K562 (cell line): ENCODE measurements at regions not wholly inside any gene's neighbourhood (a gene's known extent, or its start where the extent isn't known, plus 50 kb on each side); places are given as distances from the start of the nearest gene placed in this dataset.
A peak's percentile ranks its signal among the peaks of the same experiment; 100 is the strongest.

Experiments
- AFF1 ChIP-seq, 2 experiments: fragments of 450-650 bp; IDR thresholded peaks; 2 replicates each; pipeline ENCODE4 v1.6.1; 2018; ENCODE audit warnings: mild to moderate bottlenecking in 2 of 2, low read depth in 1 of 2; ENCODE audit not compliant: partially characterized antibody in 2 of 2
- BCL6 ChIP-seq: fragments of 250-450 bp; sonication (Bioruptor Pico); IDR thresholded peaks from 2 replicates; pipeline ENCODE4 v1.4.0; 2020
- BCLAF1 ChIP-seq, 2 experiments: fragments of 450-650 bp in 1 of 2; IDR thresholded peaks; 2 replicates each; pipeline ENCODE4 v1.6.1; 2011 to 2017; ENCODE audit warnings: low read depth in 2 of 2, antibody characterized with exemption in 1 of 2, borderline replicate concordance in 1 of 2, low read length in 1 of 2, mild to moderate bottlenecking in 1 of 2, mixed read lengths in 1 of 2; ENCODE audit not compliant: control insufficient read depth in 1 of 2
- CEBPG ChIP-seq, 3 experiments: fragments of 200-800 bp in 1 of 3; sonication (Bioruptor generic) in 1 of 3; sonication (generic) in 1 of 3; formaldehyde crosslinking in 1 of 3; IDR thresholded peaks in 2 of 3; conservative IDR thresholded peaks in 1 of 3; 2 replicates each; pipeline versions ENCODE4 v1.6.1 to v1.8.0; 2016 to 2022; ENCODE audit warnings: missing compliant biosample characterization in 2 of 3, missing genetic modification characterization in 2 of 3, mild to moderate bottlenecking in 1 of 3, missing genetic modification reagents in 1 of 3
- CHD2 ChIP-seq: IDR thresholded peaks from 2 replicates; pipeline ENCODE4 v1.6.1; 2011; ENCODE audit warnings: low read depth, low read length
- CXXC5 ChIP-seq: fragments of 250-450 bp; sonication (Bioruptor Pico); IDR thresholded peaks from 2 replicates; pipeline ENCODE4 v1.8.0; 2022; ENCODE audit warnings: inconsistent platforms, mild to moderate bottlenecking, moderate library complexity
- EP300 ChIP-seq: IDR thresholded peaks from 2 replicates; pipeline ENCODE4 v1.6.1; 2012; ENCODE audit warnings: low read length, improper control_type of control experiment
- FOXM1 ChIP-seq, 2 experiments: fragments of 450-650 bp in 1 of 2; sonication (generic) in 1 of 2; formaldehyde crosslinking in 1 of 2; IDR thresholded peaks; 2 replicates each; pipeline versions ENCODE4 v1.6.1 to v1.9.0; 2017 to 2022; ENCODE audit warnings: low read depth in 2 of 2, mild to moderate bottlenecking in 2 of 2, missing genetic modification reagents in 1 of 2, moderate library complexity in 1 of 2
- KLF6 ChIP-seq: fragments of 250-450 bp; sonication (Bioruptor Pico); IDR thresholded peaks from 2 replicates; pipeline ENCODE4 v1.4.0; 2020; ENCODE audit warnings: mild to moderate bottlenecking, moderate library complexity, borderline replicate concordance
- MAZ ChIP-seq, 2 experiments: fragments of 450-650 bp in 1 of 2; sonication (generic) in 1 of 2; formaldehyde crosslinking; IDR thresholded peaks in 1 of 2; conservative IDR thresholded peaks in 1 of 2; 2 replicates each; pipeline versions ENCODE4 v1.4.0 to v1.5.0; 2020; ENCODE audit warnings: mild to moderate bottlenecking in 1 of 2, missing genetic modification reagents in 1 of 2
- NCOR1 ChIP-seq: fragments of 450-650 bp; IDR thresholded peaks from 2 replicates; pipeline ENCODE4 v1.6.1; 2016; ENCODE audit warnings: mild to moderate bottlenecking, moderate library complexity
- NFATC3 ChIP-seq: fragments of 450-650 bp; IDR thresholded peaks from 2 replicates; pipeline ENCODE4 v1.6.1; 2017; ENCODE audit warnings: mild to moderate bottlenecking
- RAD21 ChIP-seq, 2 experiments: fragments of 250-450 bp in 1 of 2; fragments of 450-650 bp in 1 of 2; sonication (Bioruptor Pico) in 1 of 2; formaldehyde crosslinking in 1 of 2; IDR thresholded peaks in 1 of 2; conservative IDR thresholded peaks in 1 of 2; 2 replicates each; pipeline versions ENCODE4 v1.4.0 to v1.8.0; 2020 to 2022; ENCODE audit warnings: mild to moderate bottlenecking in 2 of 2, moderate library complexity in 1 of 2
- SMAD3 ChIP-seq: fragments of 450-650 bp; formaldehyde crosslinking; conservative IDR thresholded peaks from 2 replicates; pipeline ENCODE4 v1.4.0; 2020; ENCODE audit warnings: mild to moderate bottlenecking
- TEAD4 ChIP-seq, 2 experiments: sonication (generic) in 1 of 2; formaldehyde crosslinking in 1 of 2; IDR thresholded peaks; 2 replicates each; pipeline versions ENCODE4 v1.6.1 to v1.8.0; 2012 to 2022; ENCODE audit warnings: borderline replicate concordance in 1 of 2, inconsistent platforms in 1 of 2, low read length in 1 of 2, mild to moderate bottlenecking in 1 of 2, missing genetic modification reagents in 1 of 2
- ZBTB17 ChIP-seq: fragments of 450-650 bp; formaldehyde crosslinking; IDR thresholded peaks from 2 replicates; pipeline ENCODE4 v1.4.0; 2020; ENCODE audit warnings: mild to moderate bottlenecking
- ZNF263 ChIP-seq: sonication (generic); formaldehyde crosslinking; IDR thresholded peaks from 2 replicates; pipeline ENCODE4 v1.8.0; 2022; ENCODE audit warnings: mild to moderate bottlenecking, missing genetic modification reagents, borderline replicate concordance
- TF ChIP-seq, protein P1 (sequence below), 2 experiments: fragments of 450-650 bp; IDR thresholded peaks; 2 replicates each; pipeline ENCODE4 v1.6.1; 2016

DNA sequence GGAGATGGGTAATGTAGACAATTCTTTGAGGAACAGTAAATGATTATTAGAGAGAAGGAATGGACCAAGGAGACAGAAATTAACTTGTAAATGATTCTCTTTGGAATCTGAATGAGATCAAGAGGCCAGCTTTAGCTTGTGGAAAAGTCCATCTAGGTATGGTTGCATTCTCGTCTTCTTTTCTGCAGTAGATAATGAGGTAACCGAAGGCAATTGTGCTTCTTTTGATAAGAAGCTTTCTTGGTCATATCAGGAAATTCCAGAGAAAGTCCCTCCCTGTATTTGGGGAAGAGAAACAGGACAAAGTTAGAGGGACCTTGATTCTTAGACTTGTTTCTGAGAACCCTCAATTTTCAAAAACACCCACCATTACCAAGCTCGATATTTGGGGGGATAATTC is 109.1 kb upstream of the PRSS16 start (continued):
- TF ChIP-seq BCL6 (0 out of 2 replicates have a peak, but pooled peaks have one; percentile 3), CXXC5 (CRISPR knock-in tag) (peak; percentile 22), BCLAF1 (IDR thresholded peaks at IDR 0.05; ENCODE audit: borderline replicate concordance in 1 of 2, control insufficient read depth in 1 of 2, low read depth in 2 of 2, low read length in 1 of 2) (peak in 1 of 2 experiments; percentile 72; a peak in 1 of 4 replicates), FOXM1 (IDR thresholded peaks at IDR 0.05; ENCODE audit: low read depth) (no peak), FOXM1 (CRISPR knock-in tag; IDR thresholded peaks at IDR 0.05; ENCODE audit: low read depth) (no peak), EP300 (peak; percentile 85), SMAD3 (CRISPR knock-in tag) (0 out of 2 replicates have a peak, but pooled peaks have one; percentile 66), ZBTB17 (CRISPR knock-in tag) (peak; percentile 77), ZNF263 (CRISPR knock-in tag) (no peak), KLF6 (no peak), TEAD4 (IDR thresholded peaks at IDR 0.05; ENCODE audit: low read length) (peak; percentile 57; the same call in 1 of the 2 replicates), TEAD4 (CRISPR knock-in tag; IDR thresholded peaks at IDR 0.05; ENCODE audit: borderline replicate concordance) (no peak), CEBPG (CRISPR knock-in tag; IDR thresholded peaks at IDR 0.05) (no peak), CEBPG (tag; conservative IDR thresholded peaks at IDR 0.05 in 1 of 2, IDR thresholded peaks at IDR 0.05 in 1 of 2) (0 out of 4 replicates have a peak, but pooled peaks of 1 of the 2 experiments have one; percentile 37), NCOR1 (peak; percentile 62), MAZ (CRISPR knock-in tag; conservative IDR thresholded peaks at IDR 0.05 in 1 of 2, IDR thresholded peaks at IDR 0.05 in 1 of 2) (peak in 1 of 2 experiments; percentile 15; a peak in 1 of 4 replicates), RAD21 (CRISPR knock-in tag; conservative IDR thresholded peaks at IDR 0.05 in 1 of 2, IDR thresholded peaks at IDR 0.05 in 1 of 2) (0 out of 4 replicates have a peak, but pooled peaks of 1 of the 2 experiments have one; percentile 10), CHD2 (peak; percentile 24), NFATC3 (no peak), AFF1 (IDR thresholded peaks at IDR 0.05; ENCODE audit: low read depth in 1 of 2, partially characterized antibody in 2 of 2) (peak in 1 of 2 experiments; percentile 13)
- TF ChIP-seq, protein P1, sequence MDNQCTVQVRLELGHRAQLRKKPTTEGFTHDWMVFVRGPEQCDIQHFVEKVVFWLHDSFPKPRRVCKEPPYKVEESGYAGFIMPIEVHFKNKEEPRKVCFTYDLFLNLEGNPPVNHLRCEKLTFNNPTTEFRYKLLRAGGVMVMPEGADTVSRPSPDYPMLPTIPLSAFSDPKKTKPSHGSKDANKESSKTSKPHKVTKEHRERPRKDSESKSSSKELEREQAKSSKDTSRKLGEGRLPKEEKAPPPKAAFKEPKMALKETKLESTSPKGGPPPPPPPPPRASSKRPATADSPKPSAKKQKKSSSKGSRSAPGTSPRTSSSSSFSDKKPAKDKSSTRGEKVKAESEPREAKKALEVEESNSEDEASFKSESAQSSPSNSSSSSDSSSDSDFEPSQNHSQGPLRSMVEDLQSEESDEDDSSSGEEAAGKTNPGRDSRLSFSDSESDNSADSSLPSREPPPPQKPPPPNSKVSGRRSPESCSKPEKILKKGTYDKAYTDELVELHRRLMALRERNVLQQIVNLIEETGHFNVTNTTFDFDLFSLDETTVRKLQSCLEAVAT (IDR thresholded peaks at IDR 0.05) = peak in 1 of 2 experiments; percentile 86; a peak in 2 of 4 replicates
